Nephron progenitor cell (in vitro differentiated cells): ENCODE measurements at regions not wholly inside any gene's neighbourhood (a gene's known extent, or its start where the extent isn't known, plus 50 kb on each side); places are given as distances from the start of the nearest gene placed in this dataset.

Experiments
- DNase-seq: peaks from one replicate; pipeline ENCODE4 v3.0.0; 2021
- H3K27ac Mint-ChIP-seq: 2 replicates; pipeline ENCODE4 v1.8.0; 2021; ENCODE audit warnings: mild to moderate bottlenecking, moderate library complexity, mixed read lengths
- H3K27me3 Mint-ChIP-seq: 2 replicates; pipeline ENCODE4 v1.8.0; 2021; ENCODE audit warnings: mild to moderate bottlenecking, low read depth, mixed read lengths; ENCODE audit not compliant: poor library complexity
- H3K36me3 Mint-ChIP-seq: 2 replicates; pipeline ENCODE4 v1.8.0; 2021; ENCODE audit warnings: low read depth, mixed read lengths
- H3K4me1 Mint-ChIP-seq: 2 replicates; pipeline ENCODE4 v1.8.0; 2021; ENCODE audit warnings: mixed read lengths
- H3K4me3 Mint-ChIP-seq: 2 replicates; pipeline ENCODE4 v1.8.0; 2021; ENCODE audit warnings: mild to moderate bottlenecking, moderate library complexity, mixed read lengths
- H3K9me3 Mint-ChIP-seq: 2 replicates; pipeline ENCODE4 v1.8.0; 2021; ENCODE audit warnings: mild to moderate bottlenecking, moderate library complexity, mixed read lengths
- TF ChIP-seq, protein P1 (sequence below): fragments of 200-600 bp; sonication (generic); IDR thresholded peaks from 2 replicates; pipeline ENCODE4 v1.5.0; 2021; ENCODE audit warnings: antibody characterized with exemption

DNA sequence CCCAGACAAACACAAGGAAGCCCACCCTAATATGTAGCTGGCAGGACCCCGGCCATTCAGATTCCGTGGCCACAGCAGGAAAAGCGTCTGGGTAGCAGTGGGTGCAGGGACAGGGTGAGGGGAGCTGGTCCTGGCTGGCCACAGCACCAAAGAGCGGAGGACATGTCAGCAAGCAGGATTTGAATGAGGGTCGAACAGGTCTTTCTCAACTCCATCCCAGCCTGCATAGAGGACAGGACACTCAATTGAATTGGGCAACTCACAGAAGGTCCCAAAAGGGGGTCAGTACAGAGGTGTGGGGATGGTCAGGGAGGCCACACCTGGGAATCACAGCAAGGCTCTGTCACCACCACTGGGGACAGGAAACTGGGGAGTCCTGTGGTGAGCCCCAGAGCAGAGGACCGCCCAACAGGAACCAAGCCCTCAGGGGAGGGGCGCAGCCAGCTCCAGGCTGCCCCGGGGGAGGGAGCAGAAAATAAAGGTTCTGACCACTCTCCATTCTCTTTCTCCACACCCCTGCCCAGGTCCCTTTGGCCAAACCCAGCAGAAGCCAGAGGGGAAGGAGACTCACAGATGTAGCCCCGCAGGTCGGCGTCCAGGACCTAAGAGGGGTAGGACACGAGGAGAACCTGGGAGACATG lies 108.7 kb upstream of the PPP2R2D start:
- H3K27ac Mint-ChIP-seq: no peak overlapping the region
- peaks cover 12% of the 10 kb centered on the region for H3K9me3 Mint-ChIP-seq
- peaks cover 15% of the 10 kb centered on the region for H3K4me1 Mint-ChIP-seq
- no peaks in the 10 kb centered on the region for H3K36me3 Mint-ChIP-seq
- no peak overlapping the region for H3K4me3 Mint-ChIP-seq
- DNase-seq: no peak
- peaks cover 25% of the 10 kb centered on the region for H3K27me3 Mint-ChIP-seq
- TF ChIP-seq, protein P1, sequence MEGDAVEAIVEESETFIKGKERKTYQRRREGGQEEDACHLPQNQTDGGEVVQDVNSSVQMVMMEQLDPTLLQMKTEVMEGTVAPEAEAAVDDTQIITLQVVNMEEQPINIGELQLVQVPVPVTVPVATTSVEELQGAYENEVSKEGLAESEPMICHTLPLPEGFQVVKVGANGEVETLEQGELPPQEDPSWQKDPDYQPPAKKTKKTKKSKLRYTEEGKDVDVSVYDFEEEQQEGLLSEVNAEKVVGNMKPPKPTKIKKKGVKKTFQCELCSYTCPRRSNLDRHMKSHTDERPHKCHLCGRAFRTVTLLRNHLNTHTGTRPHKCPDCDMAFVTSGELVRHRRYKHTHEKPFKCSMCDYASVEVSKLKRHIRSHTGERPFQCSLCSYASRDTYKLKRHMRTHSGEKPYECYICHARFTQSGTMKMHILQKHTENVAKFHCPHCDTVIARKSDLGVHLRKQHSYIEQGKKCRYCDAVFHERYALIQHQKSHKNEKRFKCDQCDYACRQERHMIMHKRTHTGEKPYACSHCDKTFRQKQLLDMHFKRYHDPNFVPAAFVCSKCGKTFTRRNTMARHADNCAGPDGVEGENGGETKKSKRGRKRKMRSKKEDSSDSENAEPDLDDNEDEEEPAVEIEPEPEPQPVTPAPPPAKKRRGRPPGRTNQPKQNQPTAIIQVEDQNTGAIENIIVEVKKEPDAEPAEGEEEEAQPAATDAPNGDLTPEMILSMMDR: no peak

DNA sequence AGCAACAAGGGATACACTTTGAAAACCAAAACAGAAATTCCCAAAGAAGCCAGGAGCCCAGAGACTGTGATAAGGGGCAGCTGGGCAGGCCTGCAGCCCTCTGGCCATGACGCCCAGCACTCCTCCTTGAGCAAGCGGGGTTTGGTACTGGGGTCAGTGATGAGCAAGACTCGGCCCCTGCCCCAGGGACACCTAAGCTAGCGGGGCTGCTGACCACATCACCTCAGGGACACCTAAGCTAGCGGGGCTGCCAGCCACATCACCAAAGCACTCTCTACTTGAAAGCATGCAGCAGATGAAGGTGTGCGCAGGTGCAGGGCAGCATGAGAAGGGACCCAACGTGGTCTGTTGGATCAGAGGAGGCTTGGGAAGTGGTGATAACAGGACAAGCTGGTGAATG lies 108.0 kb upstream of the PPP2R2D start:
- H3K9me3 Mint-ChIP-seq: peaks cover 18% of the 10 kb centered on the region
- TF ChIP-seq, protein P1: no peak
- H3K27ac Mint-ChIP-seq: no peak overlapping the region
- no peaks in the 10 kb centered on the region for H3K36me3 Mint-ChIP-seq
- H3K27me3 Mint-ChIP-seq: peaks cover 25% of the 10 kb centered on the region
- no peak for DNase-seq
- peaks cover 11% of the 10 kb centered on the region for H3K4me1 Mint-ChIP-seq
- no peak overlapping the region for H3K4me3 Mint-ChIP-seq

DNA sequence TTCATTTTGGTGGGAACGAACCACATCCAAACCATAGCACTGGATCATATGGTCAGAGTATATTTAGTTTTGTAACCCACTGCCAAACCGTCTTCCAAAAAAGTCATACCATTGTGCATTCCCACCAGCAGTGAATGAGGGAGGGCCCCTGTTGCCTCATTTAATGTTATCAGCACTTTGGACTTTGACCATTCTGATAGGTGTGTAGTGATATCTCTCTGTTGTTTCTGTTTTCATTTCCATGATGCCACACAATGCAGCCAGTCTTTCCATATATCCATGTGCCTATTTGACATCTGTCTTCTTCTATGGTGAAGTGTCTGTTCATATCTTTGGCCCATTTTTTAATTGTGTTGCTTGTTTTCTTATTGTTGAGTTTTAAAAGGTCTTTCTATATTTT lies 105.0 kb upstream of the PPP2R2D start:
- peaks cover 15% of the 10 kb centered on the region for H3K27me3 Mint-ChIP-seq

DNA sequence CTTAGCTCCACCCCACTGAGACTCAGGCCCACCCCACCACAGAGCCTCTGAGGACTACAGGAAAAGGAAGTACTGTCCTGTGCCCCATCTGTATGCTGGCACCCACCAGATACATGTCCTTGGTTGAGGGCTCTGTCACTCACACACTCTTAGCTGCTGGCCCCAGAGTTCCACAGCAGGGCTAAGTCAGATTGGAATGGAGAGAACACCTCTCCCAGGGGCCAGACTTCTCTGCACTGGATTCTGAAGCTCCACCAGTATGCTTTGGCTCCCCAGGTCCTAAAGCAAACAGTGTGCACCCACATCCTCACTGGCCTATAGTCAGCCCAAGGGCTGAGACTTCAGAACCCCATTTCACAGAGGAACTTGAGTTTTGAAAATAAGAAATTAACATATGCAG lies 103.2 kb upstream of the PPP2R2D start:
- H3K27me3 Mint-ChIP-seq: peaks cover 15% of the 10 kb centered on the region
- H3K36me3 Mint-ChIP-seq: peaks cover 6% of the 10 kb centered on the region
- no peak for DNase-seq
- H3K4me1 Mint-ChIP-seq: peaks cover 12% of the 10 kb centered on the region
- no peak overlapping the region for H3K27ac Mint-ChIP-seq
- no peak overlapping the region for H3K4me3 Mint-ChIP-seq
- TF ChIP-seq, protein P1: no peak
- H3K9me3 Mint-ChIP-seq: peaks cover 45% of the 10 kb centered on the region

More for the DNA sequence above, 105.0 kb upstream of the PPP2R2D start:
- peaks cover 6% of the 10 kb centered on the region for H3K36me3 Mint-ChIP-seq
- H3K27ac Mint-ChIP-seq: no peak overlapping the region
- no peak overlapping the region for H3K4me3 Mint-ChIP-seq
- H3K9me3 Mint-ChIP-seq: peaks cover 43% of the 10 kb centered on the region
- no peaks in the 10 kb centered on the region for H3K4me1 Mint-ChIP-seq
- TF ChIP-seq, protein P1: no peak
- DNase-seq: no peak

DNA sequence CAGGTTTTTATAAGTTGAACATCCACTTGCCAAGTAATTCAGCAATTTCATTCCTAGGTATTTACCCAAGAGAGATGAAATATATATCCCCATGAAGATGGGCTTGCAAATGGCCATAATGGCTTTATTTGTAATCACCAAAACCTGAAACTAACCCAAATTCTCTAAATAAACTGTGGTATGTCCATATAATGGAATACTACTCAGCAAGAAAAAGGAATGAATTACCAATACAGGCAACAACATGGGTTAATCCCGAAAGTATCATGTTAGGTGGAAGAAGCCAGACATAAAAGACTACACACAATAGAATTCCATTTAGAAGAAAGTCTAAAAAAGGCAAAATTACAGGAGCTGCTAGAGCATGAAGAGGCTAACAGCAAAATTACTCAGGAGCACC lies 101.4 kb upstream of the PPP2R2D start:
- Mint-ChIP-seq H3K27me3 (peaks cover 9% of the 10 kb centered on the region), H3K27ac (no peak overlapping the region), H3K36me3 (peaks cover 6% of the 10 kb centered on the region), H3K4me3 (no peak overlapping the region), H3K4me1 (peaks cover 29% of the 10 kb centered on the region), H3K9me3 (peaks cover 45% of the 10 kb centered on the region)
- no peak for DNase-seq
- TF ChIP-seq, protein P1: no peak

DNA sequence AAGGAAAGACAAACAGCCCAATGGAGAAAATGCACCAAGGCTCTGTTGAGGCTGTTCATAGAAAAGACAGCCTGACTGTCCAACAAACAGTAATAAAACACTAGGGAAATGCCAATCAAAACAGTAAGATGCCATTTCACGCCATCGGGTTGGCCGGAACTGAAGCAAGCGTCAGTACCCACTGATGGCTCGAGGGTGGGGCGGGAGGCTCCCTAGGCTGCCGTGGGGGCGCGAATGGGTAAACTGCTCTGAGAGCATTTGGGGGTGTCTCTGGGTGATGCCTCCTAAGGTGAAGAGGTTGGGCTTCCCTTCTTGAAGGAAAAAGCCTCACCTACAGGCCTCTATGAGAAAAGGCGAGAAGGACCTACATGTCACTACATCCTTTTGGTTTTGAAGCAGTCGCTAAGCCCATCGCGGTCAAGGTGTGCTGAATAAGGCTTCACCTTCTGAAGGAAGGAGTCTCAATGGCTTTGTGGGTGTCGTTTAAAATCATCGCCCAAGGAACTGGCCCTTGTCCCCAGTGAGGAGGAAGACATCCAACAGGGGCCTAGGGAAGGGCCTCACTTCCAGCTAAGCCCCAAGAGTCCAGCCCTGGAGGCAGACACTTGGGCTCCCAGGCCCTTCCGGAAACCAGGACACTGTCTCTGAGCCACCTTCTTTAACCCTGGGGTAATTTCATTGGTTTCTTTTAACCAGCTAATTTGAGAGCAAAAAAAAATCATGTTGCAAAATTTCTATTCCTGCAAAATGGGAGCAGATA lies 98.5 kb upstream of the PPP2R2D start:
- TF ChIP-seq, protein P1: no peak
- Mint-ChIP-seq H3K4me1 (peaks cover 41% of the 10 kb centered on the region), H3K27me3 (peaks cover 12% of the 10 kb centered on the region)

More for the DNA sequence above, 98.5 kb upstream of the PPP2R2D start:
- Mint-ChIP-seq H3K27ac (no peak overlapping the region), H3K9me3 (peaks cover 34% of the 10 kb centered on the region), H3K4me3 (no peak overlapping the region), H3K36me3 (peaks cover 6% of the 10 kb centered on the region)
- no peak for DNase-seq
